NCI-H146 treated with DMSO at 0.1 percent for 48 hours (cell line): ENCODE measurements at regions not wholly inside any gene's neighbourhood (a gene's known extent, or its start where the extent isn't known, plus 50 kb on each side); places are given as distances from the start of the nearest gene placed in this dataset.

Experiments used
- DNase-seq: peaks from one replicate; lab custom pipeline; 2025; ENCODE audit not compliant: unreplicated experiment; lab: John Stamatoyannopoulos, UW

DNA sequence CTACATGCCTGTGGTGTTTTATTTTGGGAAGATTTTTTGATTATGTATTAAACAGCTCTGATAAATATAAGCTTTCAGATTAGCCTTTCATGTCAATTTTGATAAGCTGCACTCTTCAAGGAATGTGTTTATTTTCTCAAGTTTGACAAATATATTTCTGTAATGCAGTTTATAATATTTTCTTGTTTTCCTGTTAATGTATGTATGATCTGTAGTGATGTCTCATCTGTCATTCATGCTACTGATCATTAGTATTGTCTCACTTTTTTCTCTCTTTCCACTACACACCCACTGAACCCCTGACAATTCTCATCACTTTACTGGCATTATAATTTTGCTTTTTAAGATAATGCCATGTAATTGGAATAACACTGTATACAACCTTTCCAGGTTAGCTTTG is 100.9 kb downstream of the TMEM18 start:
- DNase-seq: no peak

DNA sequence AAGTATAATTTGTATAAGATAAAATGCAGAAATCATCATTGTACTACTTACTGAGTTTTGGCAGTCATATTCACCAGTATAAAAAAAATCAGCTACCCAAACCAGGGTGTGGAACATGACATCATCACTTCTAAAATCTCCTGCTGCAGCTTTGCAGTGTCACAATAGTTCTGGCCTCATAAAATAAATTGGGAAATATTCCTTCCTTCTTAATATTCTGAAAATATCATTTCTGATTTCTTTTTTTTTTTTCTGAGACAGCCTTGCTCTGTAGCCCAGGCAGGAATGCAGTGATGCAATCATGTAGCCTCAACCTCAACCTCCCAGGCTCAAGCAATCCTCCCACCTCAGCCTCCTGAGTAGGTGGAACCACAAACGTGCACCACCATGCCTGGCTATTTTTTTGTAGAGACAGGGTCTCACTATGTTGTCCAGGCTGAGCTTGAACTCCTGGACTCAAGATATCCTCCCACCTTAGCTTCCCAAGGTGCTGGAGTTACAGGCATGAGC is 101.4 kb downstream of the TMEM18 start:
- no peak for DNase-seq

DNA sequence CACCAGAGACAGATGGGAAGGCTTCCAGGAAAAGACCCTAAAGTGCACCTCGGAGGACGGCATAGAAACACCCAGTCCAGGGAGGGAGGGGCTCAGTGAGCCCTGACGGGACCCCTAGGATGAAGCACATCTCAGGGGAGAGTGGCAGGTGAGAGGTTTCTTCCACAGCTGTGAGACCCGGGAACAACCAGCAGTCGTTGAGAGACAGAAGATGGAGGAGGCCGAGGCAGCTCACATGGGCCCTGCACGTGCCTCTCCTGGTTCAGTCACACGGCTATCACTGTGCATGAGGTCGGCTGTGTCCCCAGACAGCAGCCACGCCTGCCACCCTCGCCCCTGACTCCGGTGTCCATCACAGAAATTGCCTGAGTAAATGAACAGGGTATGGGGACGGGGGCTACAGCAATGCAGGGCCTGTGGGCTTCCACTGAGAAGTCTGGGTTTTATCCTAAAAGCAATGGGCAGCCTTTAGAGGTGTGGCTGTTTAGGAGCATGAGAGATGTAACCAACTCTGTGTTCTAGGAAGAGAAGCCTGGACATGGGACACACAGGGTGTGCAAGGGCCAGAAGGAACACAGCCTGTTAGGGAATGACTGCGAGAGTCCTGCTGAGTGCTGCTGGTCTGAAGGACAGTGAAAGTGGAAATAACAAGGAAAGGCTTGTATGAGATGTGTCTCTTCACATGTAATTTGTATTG is 102.0 kb downstream of the TMEM18 start:
- DNase-seq: no peak

DNA sequence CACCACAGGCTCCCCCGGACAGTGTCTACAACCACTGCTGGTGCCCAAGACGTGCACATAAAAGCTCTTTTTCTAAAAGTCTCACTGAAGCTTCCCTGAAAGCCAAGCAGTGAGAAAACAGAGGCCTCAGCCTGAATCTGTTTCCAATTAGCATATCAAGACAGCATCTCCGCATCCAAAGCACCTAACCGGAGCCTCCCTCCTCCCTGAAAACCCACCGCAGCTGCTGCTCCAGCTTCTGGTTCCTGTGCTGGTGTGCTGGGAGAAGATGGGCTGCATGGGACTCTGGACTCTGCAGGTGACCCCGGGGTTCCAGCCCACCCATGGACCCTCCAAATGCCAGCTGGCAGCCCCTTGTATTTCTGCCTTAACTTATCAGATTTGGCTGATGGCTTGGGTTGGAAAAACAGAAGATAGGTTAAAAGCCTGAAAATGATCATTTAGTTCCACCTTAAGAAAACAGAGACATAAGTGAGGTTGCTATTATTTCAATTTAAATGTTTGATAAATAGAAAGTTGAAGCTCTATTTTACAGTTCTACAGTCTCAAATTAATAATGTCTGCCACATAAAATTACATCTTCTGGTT is 103.3 kb downstream of the TMEM18 start:
- no peak for DNase-seq

DNA sequence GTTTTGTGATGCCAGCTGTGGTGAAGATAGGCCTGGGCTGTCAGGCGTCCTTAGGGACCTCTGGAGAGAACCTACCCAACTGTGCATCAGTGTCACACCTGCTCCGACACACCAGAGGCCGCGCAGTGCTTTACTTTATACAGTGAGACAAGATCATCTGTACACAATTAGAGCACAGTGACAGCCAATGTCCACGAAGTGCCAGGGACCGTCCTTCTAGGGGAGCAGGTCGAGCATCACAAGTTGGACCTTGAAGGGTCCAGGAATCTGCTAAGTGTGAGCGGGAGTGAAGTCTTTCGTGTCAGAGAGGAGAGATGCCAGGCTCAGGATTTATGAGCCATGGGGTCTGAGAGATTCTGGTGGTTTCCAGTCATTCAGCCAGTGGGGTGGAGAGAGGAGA is 104.2 kb downstream of the TMEM18 start:
- no peak for DNase-seq

DNA sequence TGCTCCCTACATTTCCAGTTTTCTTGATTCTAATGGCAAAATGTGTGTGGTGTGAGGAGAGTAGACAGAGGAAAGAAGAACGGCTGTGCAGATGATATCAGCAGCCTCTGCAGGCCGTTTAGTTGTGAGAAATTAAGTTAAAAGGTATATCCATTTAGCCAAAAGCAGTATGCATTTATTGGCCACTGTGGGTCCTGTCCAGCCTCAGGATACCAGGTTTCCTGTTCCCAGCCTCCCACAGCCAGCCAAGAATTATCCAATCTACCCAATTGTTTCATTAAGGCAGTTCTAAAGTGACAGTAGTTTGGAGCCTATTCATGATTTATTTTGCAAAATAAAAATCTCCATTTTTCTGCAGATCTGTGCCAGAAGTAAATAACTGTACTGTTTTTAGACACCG is 107.5 kb downstream of the TMEM18 start:
- DNase-seq: no peak

DNA sequence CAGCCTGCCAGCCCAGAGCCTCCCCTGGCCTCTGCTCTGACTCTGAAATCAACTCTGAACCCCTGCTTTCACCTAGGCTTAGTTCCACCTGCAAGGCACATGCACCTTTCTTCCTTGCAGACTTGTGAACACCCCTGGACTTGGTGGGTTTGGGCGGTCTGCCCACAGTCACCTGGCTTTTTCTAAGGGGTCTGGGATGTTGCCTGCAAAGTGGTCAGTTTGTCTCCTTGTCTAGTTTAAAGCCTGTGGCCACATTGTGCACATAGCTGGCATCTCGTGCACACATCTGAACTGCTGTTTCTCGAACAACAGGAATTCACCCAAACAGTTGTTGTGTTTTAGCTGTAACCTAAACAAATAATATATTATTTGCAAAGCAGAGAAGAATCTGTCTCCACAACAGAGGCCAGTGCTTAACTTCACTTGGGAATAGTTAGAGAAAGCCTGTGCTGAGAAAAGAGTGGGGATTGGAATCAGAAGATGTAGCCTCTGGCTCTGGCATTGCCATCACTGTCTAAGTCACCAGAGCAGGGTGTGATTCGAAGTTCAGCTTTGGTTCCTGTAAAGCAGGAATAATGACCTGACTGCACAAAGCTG is 108.5 kb downstream of the TMEM18 start:
- DNase-seq: no peak

DNA sequence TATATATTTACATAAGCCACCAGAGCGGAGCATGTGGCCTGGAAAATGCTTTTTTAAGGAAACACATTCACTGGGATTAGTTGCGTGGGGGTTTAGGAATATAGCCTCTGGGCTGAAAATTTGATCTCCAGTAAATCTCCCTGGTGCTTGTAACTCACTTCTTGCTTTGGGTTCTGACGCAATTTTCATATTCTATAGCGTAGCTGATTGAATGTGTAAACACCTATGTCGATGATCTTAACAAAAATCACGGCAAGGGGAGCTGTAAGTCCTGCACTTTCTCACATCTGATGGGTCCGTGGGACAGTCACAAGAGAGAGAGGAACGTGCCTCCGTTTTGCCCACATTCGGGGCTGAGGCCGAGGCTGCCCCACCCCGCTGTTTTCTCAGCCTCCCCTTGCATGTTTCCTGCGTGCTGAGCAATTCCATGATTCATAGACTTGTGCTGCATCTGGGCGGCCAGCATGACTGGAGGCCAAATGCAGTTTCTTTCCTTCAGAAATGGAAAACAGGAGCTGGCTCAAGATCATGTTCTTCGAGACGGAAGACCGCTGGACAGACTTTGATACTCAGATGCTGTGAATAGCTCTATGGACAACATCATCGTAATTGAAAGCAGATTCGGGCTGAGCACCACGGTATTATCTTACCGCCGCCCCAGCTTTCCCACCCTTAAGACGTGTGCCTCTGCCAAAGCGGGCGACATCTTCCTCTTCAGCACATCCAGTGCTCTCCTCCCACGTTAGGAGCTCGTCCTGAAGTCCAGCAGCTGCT is 109.2 kb downstream of the TMEM18 start:
- no peak for DNase-seq

DNA sequence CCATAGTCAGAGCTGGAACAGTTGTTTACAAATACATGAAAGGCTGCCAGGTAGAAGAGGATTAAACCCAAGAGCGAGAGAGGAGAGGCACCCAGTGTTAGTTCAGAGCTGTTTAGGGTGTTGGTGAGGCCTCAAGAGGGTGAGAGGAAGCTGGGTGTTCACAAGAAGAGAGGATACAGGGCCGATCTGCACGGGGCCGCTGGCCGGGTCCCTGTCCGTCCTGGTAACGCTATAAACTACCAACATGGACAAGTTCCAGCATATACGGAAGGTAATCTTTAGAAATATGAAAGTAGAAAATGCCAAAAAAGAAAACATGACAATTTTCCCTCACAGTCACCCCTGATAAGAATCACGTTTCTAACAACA is 109.7 kb downstream of the TMEM18 start:
- DNase-seq: no peak

DNA sequence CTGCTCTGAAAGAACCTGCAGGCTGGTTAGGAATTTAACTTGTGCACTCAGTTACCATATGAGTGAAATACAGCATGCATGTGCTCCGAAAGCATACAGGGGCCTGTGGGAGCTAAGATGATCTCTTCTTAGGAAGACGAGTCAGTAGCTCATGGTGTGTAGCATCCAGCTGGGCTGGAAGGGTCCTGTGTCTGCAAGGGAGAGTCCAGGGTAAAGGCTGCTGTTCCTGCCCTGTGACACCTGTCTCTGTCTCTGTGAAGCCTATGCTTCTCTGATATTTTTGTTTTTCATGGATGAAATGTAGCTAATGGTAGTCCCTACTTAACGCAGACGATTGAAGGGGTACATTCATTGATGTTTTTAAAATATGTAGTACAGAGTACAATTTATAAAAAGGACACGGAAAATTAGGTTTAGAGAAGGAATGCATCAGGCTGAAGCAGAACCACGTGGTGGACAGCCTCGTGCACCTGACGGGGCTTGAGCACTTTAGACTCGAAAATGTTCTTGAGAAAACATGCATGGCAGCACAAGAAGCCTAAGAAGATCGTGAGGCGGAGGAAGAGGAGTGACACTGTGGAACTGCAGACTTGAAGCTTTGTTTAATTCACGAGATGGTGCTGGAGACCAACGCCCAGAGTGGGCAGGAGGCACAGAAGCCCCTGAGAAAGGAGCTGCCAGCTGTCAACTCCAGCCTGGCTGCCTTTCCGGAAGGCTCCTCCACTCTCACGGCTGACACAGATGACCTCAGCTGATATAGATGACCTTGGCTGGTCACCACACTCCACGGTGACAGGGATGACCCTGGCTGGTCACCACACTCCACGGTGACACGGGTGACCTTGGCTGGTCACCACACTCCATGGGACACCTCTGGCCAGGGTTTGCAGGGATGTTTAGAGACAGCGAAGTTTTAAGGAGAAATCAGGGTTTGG is 110.6 kb downstream of the TMEM18 start:
- no peak for DNase-seq

DNA sequence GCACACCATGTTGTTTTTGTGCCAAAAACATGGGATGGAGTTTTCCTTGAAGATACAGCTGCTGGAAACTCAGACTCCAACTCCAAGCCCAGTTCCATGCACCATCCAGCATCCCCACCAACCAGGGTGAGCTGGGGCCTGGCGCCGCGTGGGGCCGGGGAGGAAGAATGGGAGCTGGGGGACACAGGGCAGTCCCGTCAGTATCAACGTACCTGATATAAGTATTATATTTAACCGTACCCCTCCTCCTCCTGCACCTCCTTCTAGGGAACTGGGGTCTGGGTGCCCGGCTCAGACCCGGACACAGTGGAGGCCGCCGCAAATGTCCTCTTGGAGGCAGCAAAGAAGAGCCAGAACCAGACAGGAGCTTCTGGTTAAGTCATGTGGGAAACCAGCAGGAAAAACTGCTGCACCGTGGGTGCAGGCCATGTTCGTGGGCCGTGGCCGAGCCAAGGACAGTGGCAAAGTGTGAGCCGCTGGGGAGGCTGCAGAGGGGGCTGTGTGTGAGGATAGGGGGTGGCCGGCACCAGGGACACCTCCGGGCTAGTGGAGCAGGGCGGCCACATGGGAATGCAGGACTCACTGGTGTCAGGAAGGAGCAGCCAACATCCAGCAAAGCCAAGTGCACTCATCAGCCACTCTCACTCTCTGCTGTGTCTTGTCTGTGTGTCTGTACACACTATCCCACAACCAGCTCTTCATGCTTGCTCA is 112.6 kb downstream of the TMEM18 start:
- no peak for DNase-seq

DNA sequence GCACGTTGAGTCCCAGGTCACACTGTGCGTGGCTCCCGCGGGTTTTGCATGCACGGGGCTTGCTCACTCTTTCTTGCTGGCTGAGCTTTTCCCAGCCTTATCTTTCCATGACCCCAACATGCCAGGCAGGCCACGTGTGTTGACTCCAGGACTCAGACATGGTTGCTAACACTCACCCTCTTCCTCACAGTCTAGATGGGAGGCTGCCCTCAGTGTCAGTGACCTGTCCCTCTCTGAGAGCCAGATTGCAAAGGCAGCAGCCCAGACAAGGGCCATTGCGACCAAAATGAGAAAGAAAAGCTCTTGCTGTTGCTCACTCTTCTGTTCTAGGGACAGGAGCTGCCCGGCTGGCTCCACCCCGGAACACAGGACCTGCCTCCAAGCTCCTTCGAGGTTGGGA is 113.7 kb downstream of the TMEM18 start:
- DNase-seq: no peak

DNA sequence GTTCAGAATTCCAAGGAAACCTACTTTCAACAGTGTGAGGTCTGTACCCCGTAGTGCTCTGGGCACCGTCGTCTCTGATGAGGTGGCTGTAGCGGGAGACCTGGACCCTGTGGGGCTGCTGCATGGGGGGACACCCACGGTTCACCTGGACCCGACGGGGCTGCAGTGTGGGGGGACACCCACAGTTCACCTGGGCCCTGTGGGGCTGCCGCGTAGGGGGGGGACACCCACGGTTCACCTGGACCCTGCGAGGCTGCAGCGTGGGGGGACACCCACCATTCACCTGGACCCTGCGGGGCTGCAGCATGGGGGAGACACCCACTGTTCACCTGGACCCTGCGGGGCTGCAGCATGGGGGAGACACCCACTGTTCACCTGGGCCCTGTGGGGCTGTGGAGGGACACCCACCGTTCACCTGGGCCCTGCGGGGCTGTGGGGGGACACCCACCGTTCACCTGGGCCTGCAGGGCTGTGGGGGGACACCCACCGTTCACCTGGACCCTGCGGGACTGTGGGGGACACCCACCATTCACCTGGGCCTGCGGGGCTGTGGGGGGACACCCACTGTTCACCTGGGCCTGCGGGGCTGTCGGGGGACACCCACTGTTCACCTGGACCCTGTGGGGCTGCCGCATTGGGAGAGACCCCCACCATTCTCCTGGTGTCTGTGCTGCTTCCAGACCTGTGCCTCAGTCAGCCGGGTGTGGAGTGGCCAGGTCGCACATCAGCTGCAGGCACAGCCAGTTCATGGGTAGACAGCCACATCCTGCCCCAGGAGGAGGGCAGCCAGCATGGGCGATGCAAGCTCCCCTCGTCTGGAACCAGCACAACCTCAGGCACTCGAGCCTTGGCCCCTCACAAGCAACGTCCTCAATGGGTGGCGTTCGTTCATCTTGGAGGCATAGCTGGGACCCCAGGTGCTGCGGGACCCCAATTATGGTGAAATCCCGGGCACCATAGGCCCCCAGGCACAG is 114.5 kb downstream of the TMEM18 start:
- DNase-seq: no peak

DNA sequence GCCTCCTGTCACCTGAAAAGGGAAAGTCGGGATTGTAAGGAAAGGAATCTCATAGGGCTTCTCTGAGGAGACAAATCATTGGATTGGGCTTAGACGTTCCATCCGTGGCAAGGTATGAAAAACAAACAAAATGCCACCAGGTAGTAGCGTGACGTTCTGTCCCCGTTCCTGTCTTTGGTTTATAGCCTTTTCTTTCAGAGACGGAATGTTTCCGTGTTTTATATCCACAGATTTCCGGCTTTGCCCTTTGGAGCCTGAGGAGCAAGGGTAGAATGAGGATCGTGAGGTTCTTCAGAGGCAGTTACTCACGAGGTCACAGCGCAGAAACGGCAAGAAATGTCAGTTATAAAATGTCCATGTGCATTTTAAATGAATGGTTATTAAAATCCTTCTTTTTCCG is 118.3 kb downstream of the TMEM18 start:
- DNase-seq: no peak

DNA sequence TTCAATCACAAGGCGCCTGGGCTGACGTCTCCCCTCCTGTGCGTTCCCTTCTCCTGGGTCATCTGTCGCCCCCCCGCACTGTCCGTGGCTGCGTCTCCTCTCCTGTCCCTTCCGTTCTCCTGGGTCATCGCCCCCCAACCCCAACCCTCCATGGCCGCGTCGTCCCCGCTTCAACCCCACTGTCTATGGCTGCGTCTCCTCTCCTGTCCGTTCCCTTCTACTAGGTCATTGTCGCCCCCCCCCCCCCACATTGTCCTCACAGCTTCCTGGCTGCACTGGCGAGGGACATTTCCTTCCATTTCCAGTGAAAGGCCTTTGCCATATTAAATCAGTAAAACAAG is 118.9 kb downstream of the TMEM18 start:
- no peak for DNase-seq

DNA sequence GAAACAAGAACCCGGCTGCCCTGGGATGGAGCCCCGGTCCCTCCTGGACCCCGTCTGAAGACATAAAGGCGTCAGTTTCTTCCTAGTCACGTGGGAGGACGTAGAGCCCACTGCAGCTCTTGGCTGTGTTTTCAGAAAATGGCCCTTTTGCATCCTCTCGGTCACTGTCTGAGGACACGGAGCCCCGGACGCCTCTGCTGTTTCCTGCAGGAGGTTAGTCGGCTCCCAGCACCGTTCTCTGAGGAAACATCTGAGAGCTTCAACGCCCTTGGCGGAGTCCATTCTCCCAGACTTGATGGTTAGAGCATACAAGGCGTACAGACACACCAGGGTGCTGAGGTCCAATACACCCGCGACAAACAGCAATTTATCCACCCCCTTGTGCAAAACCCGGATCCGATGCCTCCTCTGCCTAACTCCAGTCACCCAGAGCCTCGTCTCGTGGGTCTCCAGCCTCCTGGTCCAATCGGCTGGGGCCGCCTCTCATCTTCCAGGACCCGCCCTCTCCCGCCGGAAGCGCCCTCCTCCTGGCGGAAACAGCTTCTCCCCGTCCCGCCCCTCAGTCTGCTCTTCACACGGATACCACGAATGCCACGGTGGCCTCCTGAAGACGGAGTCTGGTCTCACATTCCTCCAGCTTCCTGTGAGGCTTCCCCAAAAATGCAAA is 119.4 kb downstream of the TMEM18 start:
- no peak for DNase-seq

DNA sequence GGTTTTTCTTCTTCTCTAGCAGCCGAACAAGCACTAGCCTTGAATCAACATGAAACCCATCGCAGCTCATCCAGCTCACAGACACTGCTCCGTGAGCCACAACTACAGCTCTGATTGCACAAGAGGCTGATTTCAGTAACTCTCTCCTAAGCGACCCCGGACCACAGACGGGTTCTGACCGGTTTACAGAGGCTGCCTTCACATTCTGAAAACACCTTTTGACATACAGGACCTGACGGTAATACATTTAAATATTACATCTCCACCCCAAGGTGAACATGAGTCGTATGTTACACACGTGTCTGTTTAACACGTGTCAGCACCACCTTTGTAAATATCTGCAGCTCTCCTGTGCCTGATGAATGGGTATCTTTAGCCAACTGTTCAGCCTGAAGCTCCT is 120.7 kb downstream of the TMEM18 start:
- DNase-seq: no peak

DNA sequence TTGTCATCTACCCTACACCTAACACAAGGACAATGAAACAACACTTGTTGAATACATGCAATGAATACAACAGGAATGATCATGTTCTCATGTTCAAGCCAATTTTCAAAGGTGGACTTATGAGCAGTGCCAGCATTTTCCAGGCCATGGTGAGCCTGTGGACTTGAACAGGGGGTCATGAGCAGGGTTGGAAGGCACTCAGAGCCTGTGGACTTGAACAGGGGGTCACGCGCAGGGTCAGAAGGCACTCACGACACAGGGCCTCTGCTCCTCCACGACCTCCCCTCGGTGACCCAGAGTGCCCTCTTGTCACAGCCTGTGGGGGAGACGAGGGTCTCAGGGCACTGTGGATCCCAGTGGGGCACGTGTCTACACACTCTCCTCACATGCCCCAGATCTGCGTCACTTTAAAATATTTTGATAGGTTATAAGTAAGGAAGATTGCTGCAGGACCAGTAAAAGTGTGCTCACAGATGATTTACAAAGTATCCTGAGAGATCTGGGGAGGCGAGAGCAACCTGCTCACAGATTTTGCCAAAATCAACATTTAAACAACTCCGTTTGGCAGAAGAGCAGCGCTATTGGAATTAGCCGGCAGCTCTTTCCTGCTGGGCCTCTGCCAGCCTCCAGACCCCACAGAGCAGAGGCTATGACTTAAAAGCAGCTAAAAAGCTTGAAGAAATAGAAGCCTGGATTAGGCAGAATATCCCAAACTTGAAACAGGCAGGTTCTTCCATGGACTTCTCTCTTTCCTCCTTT is 121.9 kb downstream of the TMEM18 start:
- DNase-seq: no peak
